ENCODE measurements at regions not wholly inside any gene's neighbourhood (a gene's known extent, or its start where the extent isn't known, plus 50 kb on each side); places are given as distances from the start of the nearest gene placed in this dataset.

- TF ChIP-seq POLR2A (IDR thresholded peaks at IDR 0.05): no peak
- TF ChIP-seq CTCF (IDR thresholded peaks at IDR 0.05): no peak
These were observed 88.3 kb upstream of the MPDZ start for GRCh38 chr9:13367784-13368183.

Measured in Peyer's patch (tissue), 4 donors.